ENCODE measurements at regions not wholly inside any gene's neighbourhood (a gene's known extent, or its start where the extent isn't known, plus 50 kb on each side); places are given as distances from the start of the nearest gene placed in this dataset.

GRCh38 chr20:51142448-51142847, 119.5 kb upstream of the KCNG1 start:
- H3K36me3 ChIP-seq (replicated peaks in 1 of 2), result no peaks in the 10 kb centered on the region
- H3K4me1 ChIP-seq (replicated peaks in 1 of 2), result no peaks in the 10 kb centered on the region
- H3K27ac ChIP-seq, result no peak overlapping the region
- 61 to 77% (median 70%) methylated on average over 7 of the region's 7 CpGs for WGBS, 4 donors
- DNase-seq, result no peak
- intact Hi-C loops (cut with DNase I), result no loop called here
- no peak for TF ChIP-seq POLR2A (IDR thresholded peaks at IDR 0.05)
- TF ChIP-seq CTCF (IDR thresholded peaks at IDR 0.05), result no peak
- H3K4me3 ChIP-seq, result no peak overlapping the region
- H3K9me3 ChIP-seq (replicated peaks in 1 of 3), result no peaks in the 10 kb centered on the region
- H3K27me3 ChIP-seq, result peaks cover 3% of the 10 kb centered on the region

GRCh38 chr20:51140671-51141070, 117.8 kb upstream of the KCNG1 start:
- peak in 1 of 7 donors; percentile 23 for DNase-seq
- WGBS, 4 donors, result 84 to 91% (median 90%) methylated on average over 7 of the region's 7 CpGs
- no peaks in the 10 kb centered on the region for H3K36me3 ChIP-seq (replicated peaks in 1 of 2)
- H3K27ac ChIP-seq, result no peak overlapping the region
- peaks cover 3% of the 10 kb centered on the region for H3K27me3 ChIP-seq
- no peaks in the 10 kb centered on the region for H3K9me3 ChIP-seq (replicated peaks in 1 of 3)
- intact Hi-C loops (cut with DNase I), result no loop called here
- TF ChIP-seq CTCF (IDR thresholded peaks at IDR 0.05) (no peak), POLR2A (IDR thresholded peaks at IDR 0.05) (no peak)
- H3K4me1 ChIP-seq (replicated peaks in 1 of 2), result no peaks in the 10 kb centered on the region
- no peak overlapping the region for H3K4me3 ChIP-seq

DNA sequence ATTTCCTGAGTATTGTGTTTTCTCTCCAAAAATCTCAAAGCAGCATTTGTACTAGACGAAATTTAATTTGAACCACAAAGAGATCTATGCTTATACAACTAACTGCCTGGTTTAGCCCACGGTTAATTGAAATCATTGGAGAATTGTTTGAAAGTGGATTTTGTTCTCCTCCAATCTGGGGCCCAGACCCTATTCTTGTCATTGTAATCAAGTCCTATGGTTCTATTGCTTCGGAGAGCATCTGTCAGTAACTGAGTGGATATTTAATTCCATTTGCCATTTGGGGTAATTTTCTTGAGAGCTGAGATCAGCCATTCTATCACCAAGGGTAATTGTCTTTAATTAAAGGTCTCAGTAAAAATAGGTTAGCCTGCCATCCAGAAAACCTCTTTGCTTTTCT, 117.0 kb upstream of the KCNG1 start:
- Histone ChIP-seq H3K27ac (no peak overlapping the region), H3K4me3 (no peak overlapping the region), H3K4me1 (replicated peaks in 1 of 2) (no peaks in the 10 kb centered on the region), H3K27me3 (peaks cover 3% of the 10 kb centered on the region), H3K9me3 (replicated peaks in 1 of 3) (no peaks in the 10 kb centered on the region), H3K36me3 (replicated peaks in 1 of 2) (no peaks in the 10 kb centered on the region)
- intact Hi-C loops (cut with DNase I), result no loop called here
- no peak for DNase-seq
- TF ChIP-seq CTCF (IDR thresholded peaks at IDR 0.05), result no peak
- no peak for TF ChIP-seq POLR2A (IDR thresholded peaks at IDR 0.05)
- WGBS, 4 donors, result 66 to 69% (median 68%) methylated on average over 3 of the region's 3 CpGs

GRCh38 chr20:51138576-51138975, 115.7 kb upstream of the KCNG1 start:
- H3K4me3 ChIP-seq, result no peak overlapping the region
- intact Hi-C loops (cut with DNase I), result no loop called here
- H3K27ac ChIP-seq, result no peak overlapping the region
- H3K36me3 ChIP-seq (replicated peaks in 1 of 2), result no peaks in the 10 kb centered on the region
- WGBS, 4 donors, result 61 to 79% (median 73%) methylated on average over 4 of the region's 4 CpGs
- peak in 1 of 7 donors; percentile 47 for DNase-seq
- H3K27me3 ChIP-seq, result peaks cover 3% of the 10 kb centered on the region
- TF ChIP-seq POLR2A (IDR thresholded peaks at IDR 0.05), result no peak
- no peak for TF ChIP-seq CTCF (IDR thresholded peaks at IDR 0.05)
- no peaks in the 10 kb centered on the region for H3K9me3 ChIP-seq (replicated peaks in 1 of 3)
- no peaks in the 10 kb centered on the region for H3K4me1 ChIP-seq (replicated peaks in 1 of 2)

All from adrenal gland (tissue), 9 donors.